GM23248 (cell line): ENCODE measurements at regions not wholly inside any gene's neighbourhood (a gene's known extent, or its start where the extent isn't known, plus 50 kb on each side); places are given as distances from the start of the nearest gene placed in this dataset.

Experiments
- DNase-seq: peaks from one replicate; pipeline ENCODE4 v3.0.0-alpha.2; 2015
- H2AFZ ChIP-seq: fragments of 200-600 bp; sonication (generic); 2 replicates; pipeline ENCODE4 v1.6.1; 2016; ENCODE audit warnings: antibody characterized with exemption
- H3F3A ChIP-seq: fragments of 200-600 bp; sonication (generic); 2 replicates; pipeline ENCODE4 v1.6.1; 2016; ENCODE audit warnings: mild to moderate bottlenecking, antibody characterized with exemption, mixed run types; ENCODE audit not compliant: insufficient read depth
- H3K27ac ChIP-seq: fragments of 200-600 bp; sonication (generic); 2 replicates; pipeline ENCODE4 v1.5.1; 2016; ENCODE audit warnings: mild to moderate bottlenecking
- H3K27me3 ChIP-seq: fragments of 200-600 bp; sonication (generic); replicated peaks from 2 replicates; pipeline ENCODE4 v1.6.1; 2016; ENCODE audit warnings: mild to moderate bottlenecking; ENCODE audit not compliant: insufficient read depth
- H3K36me3 ChIP-seq: fragments of 200-600 bp; sonication (generic); 2 replicates; pipeline ENCODE4 v1.6.1; 2016; ENCODE audit warnings: low read depth, mild to moderate bottlenecking
- H3K4me1 ChIP-seq: fragments of 200-600 bp; sonication (generic); 2 replicates; pipeline ENCODE4 v1.6.1; 2016; ENCODE audit warnings: mild to moderate bottlenecking; ENCODE audit not compliant: insufficient read depth
- H3K4me2 ChIP-seq: fragments of 200-600 bp; sonication (generic); one replicate; pipeline ENCODE4 v1.6.1; 2016; ENCODE audit warnings: mild to moderate bottlenecking; ENCODE audit not compliant: unreplicated experiment
- H3K4me3 ChIP-seq: fragments of 200-600 bp; sonication (generic); 2 replicates; pipeline ENCODE4 v1.5.1; 2016; ENCODE audit warnings: mild to moderate bottlenecking
- H3K79me2 ChIP-seq: fragments of 200-600 bp; sonication (generic); 2 replicates; pipeline ENCODE4 v1.6.1; 2016; ENCODE audit warnings: mild to moderate bottlenecking; ENCODE audit not compliant: insufficient read depth
- H3K9ac ChIP-seq: fragments of 200-600 bp; sonication (generic); 2 replicates; pipeline ENCODE4 v1.6.1; 2016; ENCODE audit warnings: mild to moderate bottlenecking
- H3K9me2 ChIP-seq: fragments of 200-600 bp; sonication (generic); 2 replicates; pipeline ENCODE4 v1.6.1; 2016; ENCODE audit warnings: mixed run types, mild to moderate bottlenecking, moderate library complexity; ENCODE audit not compliant: insufficient read depth
- H3K9me3 ChIP-seq: fragments of 200-600 bp; sonication (generic); one replicate; pipeline ENCODE4 v1.6.1; 2017; ENCODE audit warnings: low read depth
- H4K20me1 ChIP-seq: fragments of 200-600 bp; sonication (generic); 2 replicates; pipeline ENCODE4 v1.6.0; 2016; ENCODE audit not compliant: insufficient read depth
- EZH2 ChIP-seq: fragments of 200-600 bp; sonication (generic); IDR thresholded peaks from 2 replicates; pipeline ENCODE4 v1.6.1; 2018; ENCODE audit warnings: antibody characterized with exemption, mild to moderate bottlenecking; ENCODE audit not compliant: insufficient read depth, poor library complexity, severe bottlenecking
- EZH2phosphoT487 ChIP-seq: fragments of 200-600 bp; sonication (generic); IDR thresholded peaks from 2 replicates; pipeline ENCODE4 v1.6.1; 2018; ENCODE audit warnings: antibody characterized with exemption, moderate library complexity, mild to moderate bottlenecking, low read depth; ENCODE audit not compliant: insufficient read depth
- WGBS, 2 experiments: methylation state at CpG; one replicate each; pipeline ENCODE4 v1.1.6; 2015 to 2017; ENCODE audit warnings: low lambda C conversion rate in 2 of 2, low coverage in 1 of 2; ENCODE audit errors: missing lambda C conversion rate in 2 of 2; 5-methylcytosine and 5-hydroxymethylcytosine counted together
- in situ Hi-C: fragments of 300-500 bp; cut with MboI; formaldehyde crosslinking; loops from 2 replicates; pipeline ENCODE4 v1.15.0; 2020

DNA sequence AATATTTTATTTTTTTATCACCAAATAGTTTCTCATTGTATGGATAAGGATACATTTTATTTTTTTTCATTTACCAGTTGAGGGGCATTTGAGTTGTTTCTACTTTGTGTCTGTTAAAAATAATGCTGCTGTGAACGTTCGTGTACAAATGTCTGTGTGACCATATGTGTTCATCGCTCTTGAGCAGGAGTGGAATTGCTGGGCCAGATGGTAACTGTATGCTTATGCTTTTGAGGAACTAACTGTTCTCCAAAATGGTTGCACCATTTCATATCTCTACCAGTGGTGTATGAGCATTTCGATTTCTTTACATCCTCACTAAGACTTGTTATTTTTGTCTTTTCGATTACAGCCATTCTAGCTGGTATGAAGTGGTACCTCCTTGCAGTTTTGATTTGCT lies 212.5 kb upstream of the N4BP1 start:
- no peak overlapping the region for H3K27ac ChIP-seq
- TF ChIP-seq EZH2phosphoT487 (no peak), EZH2 (no peak)
- WGBS, 2 experiments: 14 to 30% methylated on average over 5 of the region's 5 CpGs
- DNase-seq: no peak
- H4K20me1 ChIP-seq: no peaks in the 10 kb centered on the region
- H3K27me3 ChIP-seq: no peaks in the 10 kb centered on the region
- in situ Hi-C loops: no loop called here
- H3K79me2 ChIP-seq: no peaks in the 10 kb centered on the region
- H3K4me2 ChIP-seq: no peak overlapping the region
- no peaks in the 10 kb centered on the region for H3K9me2 ChIP-seq
- H3F3A ChIP-seq: no peaks in the 10 kb centered on the region
- no peak overlapping the region for H3K4me3 ChIP-seq
- H2AFZ ChIP-seq: no peak overlapping the region
- no peaks in the 10 kb centered on the region for H3K9me3 ChIP-seq
- H3K36me3 ChIP-seq: no peaks in the 10 kb centered on the region
- no peaks in the 10 kb centered on the region for H3K4me1 ChIP-seq
- no peak overlapping the region for H3K9ac ChIP-seq

DNA sequence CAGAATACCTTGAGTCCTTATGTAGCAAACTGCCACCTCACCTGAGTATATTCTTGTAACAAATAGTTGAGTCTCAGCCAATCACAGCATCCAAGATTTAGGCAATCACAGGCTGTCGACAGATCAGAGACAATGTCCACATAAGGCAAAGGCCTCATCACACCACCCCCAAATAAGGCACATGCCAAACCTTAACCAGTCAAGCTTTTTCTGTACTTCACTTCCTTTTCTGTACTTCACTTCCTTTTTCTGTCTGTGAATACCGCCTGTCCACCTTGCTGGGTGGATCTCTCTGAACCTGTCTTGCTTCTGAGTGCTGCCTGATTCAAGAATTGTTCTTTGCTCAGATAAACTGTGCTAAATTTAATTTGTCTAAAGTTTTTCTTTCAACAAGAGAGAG lies 210.4 kb upstream of the N4BP1 start:
- H3K4me3 ChIP-seq: no peak overlapping the region
- H3K9me2 ChIP-seq: no peaks in the 10 kb centered on the region
- 2 to 4% methylated on average over 2 of the region's 2 CpGs for WGBS, 2 experiments

DNA sequence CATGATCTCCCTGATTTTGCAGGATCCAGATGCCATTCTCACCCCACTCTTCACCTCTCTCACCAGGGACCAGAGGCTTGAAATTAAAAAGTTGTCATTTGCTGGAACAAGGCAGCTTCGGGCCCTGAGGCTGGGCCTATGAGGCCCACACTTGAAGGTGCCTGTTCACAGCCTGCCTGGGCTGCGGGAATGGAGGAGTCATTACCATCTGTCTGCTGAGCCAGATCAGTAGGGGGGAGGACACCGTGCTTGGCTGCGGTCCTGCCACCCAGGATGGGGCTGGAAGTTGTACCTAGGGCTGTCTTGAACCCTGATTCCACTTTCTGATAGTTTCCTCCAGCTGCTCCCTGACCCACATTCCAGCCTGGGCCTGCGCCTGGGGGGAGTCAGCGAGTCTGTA lies 208.3 kb upstream of the N4BP1 start:
- Histone ChIP-seq H3K4me2 (no peak overlapping the region), H3K27ac (no peak overlapping the region), H3K9me2 (no peaks in the 10 kb centered on the region), H3K9me3 (no peaks in the 10 kb centered on the region), H3K27me3 (no peaks in the 10 kb centered on the region), H3K4me3 (no peak overlapping the region), H3K79me2 (no peaks in the 10 kb centered on the region), H2AFZ (no peak overlapping the region), H3F3A (no peaks in the 10 kb centered on the region), H4K20me1 (no peaks in the 10 kb centered on the region), H3K36me3 (no peaks in the 10 kb centered on the region), H3K9ac (no peak overlapping the region), H3K4me1 (no peaks in the 10 kb centered on the region)
- WGBS, 2 experiments: 22 to 43% methylated on average over 6 of the region's 6 CpGs
- DNase-seq: no peak
- TF ChIP-seq EZH2phosphoT487: no peak
- TF ChIP-seq EZH2: no peak
- in situ Hi-C loops: no loop called here

More for the DNA sequence above, 210.4 kb upstream of the N4BP1 start:
- Histone ChIP-seq H3K27ac (no peak overlapping the region), H3F3A (no peaks in the 10 kb centered on the region), H3K27me3 (no peaks in the 10 kb centered on the region), H3K4me2 (no peak overlapping the region), H3K79me2 (no peaks in the 10 kb centered on the region), H3K9ac (no peak overlapping the region), H4K20me1 (no peaks in the 10 kb centered on the region), H2AFZ (no peak overlapping the region), H3K4me1 (no peaks in the 10 kb centered on the region), H3K9me3 (no peaks in the 10 kb centered on the region), H3K36me3 (no peaks in the 10 kb centered on the region)
- DNase-seq: no peak
- in situ Hi-C loops: no loop called here
- TF ChIP-seq EZH2phosphoT487 (no peak), EZH2 (no peak)

DNA sequence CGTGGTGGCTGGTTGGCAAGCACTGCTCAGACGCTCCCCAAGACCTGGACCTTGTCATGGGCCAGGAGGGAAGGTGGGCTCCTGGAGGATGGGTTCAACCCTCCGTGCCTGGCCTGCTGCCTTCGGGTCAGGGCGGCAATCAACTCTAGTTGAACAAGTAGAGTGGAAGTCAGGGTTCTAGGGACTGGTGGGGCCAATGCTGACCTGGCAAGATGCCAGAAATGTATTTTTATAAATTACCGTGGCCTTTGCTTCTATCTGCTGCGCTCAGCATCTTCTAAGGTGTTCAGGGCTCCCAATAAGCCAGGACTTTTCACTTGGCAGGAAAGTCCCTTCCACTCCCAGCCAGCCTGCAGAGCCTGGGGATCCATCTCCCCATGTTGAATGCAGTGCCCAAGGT lies 207.1 kb upstream of the N4BP1 start:
- no peaks in the 10 kb centered on the region for H3K79me2 ChIP-seq
- 10 to 21% methylated on average over 6 to 7 of the region's 7 CpGs for WGBS, 2 experiments
- in situ Hi-C loops: no loop called here

DNA sequence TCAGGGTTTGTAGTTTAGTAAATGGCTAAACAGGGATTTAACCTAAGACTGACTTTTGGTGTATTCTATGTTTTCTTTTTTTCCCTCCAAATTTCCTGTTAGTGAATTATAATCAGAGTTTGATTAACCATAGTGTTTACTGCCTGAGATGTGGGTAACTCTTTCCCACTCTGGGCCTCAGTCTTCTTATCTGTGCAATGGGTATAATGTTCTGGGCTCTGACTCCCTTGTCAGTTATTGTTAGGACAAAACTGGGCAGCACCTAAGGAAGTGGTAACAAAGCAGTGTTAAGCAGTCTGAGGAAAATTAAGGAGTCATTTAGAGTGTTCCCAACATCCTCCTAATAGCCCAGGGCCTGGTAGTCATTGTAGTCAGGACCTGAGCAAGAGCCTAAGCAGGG lies 206.4 kb upstream of the N4BP1 start:
- H3F3A ChIP-seq: no peaks in the 10 kb centered on the region
- H3K36me3 ChIP-seq: no peaks in the 10 kb centered on the region
- no peaks in the 10 kb centered on the region for H3K4me1 ChIP-seq
- H3K4me3 ChIP-seq: no peak overlapping the region
- no peak overlapping the region for H3K9ac ChIP-seq
- no peaks in the 10 kb centered on the region for H3K79me2 ChIP-seq
- H3K27me3 ChIP-seq: 0 out of 2 replicates have a peak, but pooled peaks cover 11% of the 10 kb centered on the region
- no peak overlapping the region for H3K27ac ChIP-seq
- H4K20me1 ChIP-seq: no peaks in the 10 kb centered on the region
- H3K4me2 ChIP-seq: no peak overlapping the region
- no peaks in the 10 kb centered on the region for H3K9me3 ChIP-seq
- in situ Hi-C loops: no loop called here
- H3K9me2 ChIP-seq: no peaks in the 10 kb centered on the region
- TF ChIP-seq EZH2 (no peak), EZH2phosphoT487 (no peak)
- no peak overlapping the region for H2AFZ ChIP-seq
- no peak for DNase-seq

More for the DNA sequence above, 207.1 kb upstream of the N4BP1 start:
- no peak overlapping the region for H3K4me3 ChIP-seq
- H3K9ac ChIP-seq: no peak overlapping the region
- no peaks in the 10 kb centered on the region for H4K20me1 ChIP-seq
- H3K36me3 ChIP-seq: no peaks in the 10 kb centered on the region
- H3K9me2 ChIP-seq: no peaks in the 10 kb centered on the region
- no peak overlapping the region for H3K4me2 ChIP-seq
- H3K9me3 ChIP-seq: no peaks in the 10 kb centered on the region
- no peaks in the 10 kb centered on the region for H3K4me1 ChIP-seq
- no peaks in the 10 kb centered on the region for H3F3A ChIP-seq
- no peak overlapping the region for H2AFZ ChIP-seq
- TF ChIP-seq EZH2phosphoT487 (no peak), EZH2 (no peak)
- H3K27me3 ChIP-seq: 0 out of 2 replicates have a peak, but pooled peaks cover 5% of the 10 kb centered on the region
- no peak overlapping the region for H3K27ac ChIP-seq
- DNase-seq: no peak
